WTC11 (cell line): ENCODE measurements at regions not wholly inside any gene's neighbourhood (a gene's known extent, or its start where the extent isn't known, plus 50 kb on each side); places are given as distances from the start of the nearest gene placed in this dataset.

ENCODE experiments used
- ATAC-seq: fragments of 200-7000 bp; cut with Tn5 transposase; 2 replicates; pipeline ENCODE4 v1.10.0; 2021; ENCODE audit warnings: mild to moderate bottlenecking, moderate library complexity
- CTCF ChIA-PET: fragments of 300-600 bp; sonication (Branson Sonifier 250); formaldehyde crosslinking; loops from one replicate; lab custom pipeline; 2021; ENCODE audit warnings: antibody characterized with exemption; lab: Charles Lee
- POLR2A ChIA-PET: fragments of 350-600 bp; sonication (Branson Sonifier 250); formaldehyde crosslinking; loops from one replicate; lab custom pipeline; 2021; ENCODE audit warnings: antibody characterized with exemption; lab: Charles Lee
- DNase-seq: peaks from one replicate; pipeline ENCODE4 v3.0.0; 2021; ENCODE audit warnings: low spot score
- H3K27ac Mint-ChIP-seq: 2 replicates; pipeline ENCODE4 v1.8.0; 2021; ENCODE audit warnings: mixed read lengths
- H3K27me3 Mint-ChIP-seq: 2 replicates; pipeline ENCODE4 v1.8.0; 2021; ENCODE audit warnings: low read depth, mild to moderate bottlenecking, moderate library complexity, mixed read lengths
- H3K36me3 Mint-ChIP-seq: 2 replicates; pipeline ENCODE4 v1.8.0; 2021; ENCODE audit warnings: mixed read lengths
- H3K4me1 Mint-ChIP-seq: 2 replicates; pipeline ENCODE4 v1.8.0; 2022; ENCODE audit warnings: mixed read lengths
- H3K4me3 Mint-ChIP-seq: 2 replicates; pipeline ENCODE4 v1.8.0; 2021; ENCODE audit warnings: mild to moderate bottlenecking, moderate library complexity, mixed read lengths
- H3K9me3 Mint-ChIP-seq: 2 replicates; pipeline ENCODE4 v1.8.0; 2021; ENCODE audit warnings: mixed read lengths
- CREM ChIP-seq: sonication (generic); formaldehyde crosslinking; IDR thresholded peaks from 2 replicates; pipeline ENCODE4 v1.8.1; 2022; ENCODE audit warnings: mild to moderate bottlenecking, missing genetic modification reagents, moderate library complexity
- ELF4 ChIP-seq: sonication (generic); formaldehyde crosslinking; IDR thresholded peaks from 2 replicates; pipeline ENCODE4 v1.8.1; 2022; ENCODE audit warnings: low read depth, mild to moderate bottlenecking, moderate library complexity, missing genetic modification reagents
- ETV6 ChIP-seq: sonication (generic); formaldehyde crosslinking; IDR thresholded peaks from 2 replicates; pipeline ENCODE4 v1.8.1; 2022; ENCODE audit warnings: mild to moderate bottlenecking, missing genetic modification reagents
- HMGA2 ChIP-seq: fragments of 250-450 bp; sonication (Bioruptor Pico); IDR thresholded peaks from 2 replicates; pipeline ENCODE4 v1.4.0; 2021; ENCODE audit warnings: mild to moderate bottlenecking, moderate library complexity
- HMGXB4 ChIP-seq: sonication (generic); formaldehyde crosslinking; IDR thresholded peaks from 2 replicates; pipeline ENCODE4 v1.8.1; 2023; ENCODE audit warnings: mild to moderate bottlenecking, moderate library complexity, missing genetic modification reagents
- IRF2 ChIP-seq: sonication (generic); formaldehyde crosslinking; IDR thresholded peaks from 2 replicates; pipeline ENCODE4 v1.8.0; 2022; ENCODE audit warnings: low read depth, missing genetic modification reagents, borderline replicate concordance
- MYBL2 ChIP-seq: sonication (generic); formaldehyde crosslinking; IDR thresholded peaks from 2 replicates; pipeline ENCODE4 v1.8.1; 2023; ENCODE audit warnings: mild to moderate bottlenecking, moderate library complexity, missing genetic modification reagents
- NFYB ChIP-seq: sonication (generic); formaldehyde crosslinking; conservative IDR thresholded peaks from 2 replicates; pipeline ENCODE4 v1.8.0; 2022; ENCODE audit warnings: low read depth, missing genetic modification reagents
- PREB ChIP-seq: sonication (generic); formaldehyde crosslinking; IDR thresholded peaks from 2 replicates; pipeline ENCODE4 v1.8.1; 2022; ENCODE audit warnings: mild to moderate bottlenecking, missing genetic modification reagents, moderate library complexity, borderline replicate concordance
- TEAD1 ChIP-seq: sonication (generic); formaldehyde crosslinking; IDR thresholded peaks from 2 replicates; pipeline ENCODE4 v1.8.0; 2022; ENCODE audit warnings: mild to moderate bottlenecking, missing genetic modification reagents
- USF1 ChIP-seq: sonication (generic); formaldehyde crosslinking; IDR thresholded peaks from 2 replicates; pipeline ENCODE4 v1.8.0; 2022; ENCODE audit warnings: mild to moderate bottlenecking, missing genetic modification reagents
- ZMAT4 ChIP-seq: fragments of 250-450 bp; sonication (Bioruptor Pico); IDR thresholded peaks from 2 replicates; pipeline ENCODE4 v1.9.0; 2021; ENCODE audit warnings: mild to moderate bottlenecking
- ZNF416 ChIP-seq: fragments of 250-450 bp; sonication (Bioruptor Pico); IDR thresholded peaks from 2 replicates; pipeline ENCODE4 v1.9.0; 2021; ENCODE audit warnings: mild to moderate bottlenecking, inconsistent platforms
- ZNF512 ChIP-seq: sonication (generic); formaldehyde crosslinking; IDR thresholded peaks from 2 replicates; pipeline ENCODE4 v1.8.1; 2022; ENCODE audit warnings: missing genetic modification reagents, borderline replicate concordance

- Mint-ChIP-seq H3K27me3 (peaks cover 60% of the 10 kb centered on the region), H3K9me3 (peaks cover 22% of the 10 kb centered on the region), H3K27ac (no peak overlapping the region), H3K4me3 (no peak overlapping the region), H3K4me1 (peaks cover 21% of the 10 kb centered on the region), H3K36me3 (peaks cover 8% of the 10 kb centered on the region)
- ChIA-PET POLR2A (no interaction called here), CTCF (no interaction called here)
- DNase-seq, result no peak
- ATAC-seq, result no peak
- TF ChIP-seq ELF4 (CRISPR knock-in tag) (no peak), HMGXB4 (no peak), NFYB (CRISPR knock-in tag) (no peak), PREB (CRISPR knock-in tag) (no peak)
These were observed 85.0 kb downstream of the HPGD start for GRCh38 chr4:174437324-174437723.

- Mint-ChIP-seq H3K4me3 (no peak overlapping the region), H3K27me3 (peaks cover 63% of the 10 kb centered on the region), H3K9me3 (peaks cover 18% of the 10 kb centered on the region), H3K36me3 (peaks cover 4% of the 10 kb centered on the region; the same call in 1 of the 2 replicates), H3K27ac (no peak overlapping the region), H3K4me1 (peaks cover 21% of the 10 kb centered on the region)
- DNase-seq (no peak), ATAC-seq (no peak)
- ChIA-PET CTCF (no interaction called here), POLR2A (no interaction called here)
- no peak for TF ChIP-seq CREM (CRISPR knock-in tag)
- no peak for TF ChIP-seq MYBL2
These were observed 85.9 kb downstream of the HPGD start for GRCh38 chr4:174436377-174436776.

GRCh38 chr4:174435974-174436373 lies 86.3 kb downstream of the HPGD start:
- POLR2A ChIA-PET, result no interaction called here
- TF ChIP-seq IRF2 (CRISPR knock-in tag), result no peak
- no peak for TF ChIP-seq HMGA2 (CRISPR knock-in tag)
- TF ChIP-seq USF1 (CRISPR knock-in tag), result no peak
- TF ChIP-seq ETV6 (CRISPR knock-in tag), result no peak
- no peak for TF ChIP-seq ZNF416
- TF ChIP-seq, all 79 proteins: peak for 0
- peaks cover 4% of the 10 kb centered on the region; the same call in 1 of the 2 replicates for H3K36me3 Mint-ChIP-seq

GRCh38 chr4:174434455-174434854 lies 87.8 kb downstream of the HPGD start:
- Mint-ChIP-seq H3K36me3 (0 out of 2 replicates have a peak, but pooled peaks cover 4% of the 10 kb centered on the region), H3K9me3 (peaks cover 11% of the 10 kb centered on the region), H3K27ac (no peak overlapping the region), H3K4me1 (peaks cover 21% of the 10 kb centered on the region), H3K27me3 (peaks cover 58% of the 10 kb centered on the region), H3K4me3 (no peak overlapping the region)
- ATAC-seq, result peak; percentile 91
- DNase-seq, result no peak
- POLR2A ChIA-PET, result no interaction called here
- CTCF ChIA-PET, result interaction anchor here (0.9 kb wide), 1 partner anchor 11 kb away, joined by 4 read pairs; no protein-coding TSS in a partner anchor
- TF ChIP-seq ZNF512, result no peak
- TF ChIP-seq ZMAT4, result no peak
- TF ChIP-seq TEAD1 (CRISPR knock-in tag), result 0 out of 2 replicates have a peak, but pooled peaks have one; percentile 23

More at GRCh38 chr4:174435974-174436373, 86.3 kb downstream of the HPGD start:
- peaks cover 14% of the 10 kb centered on the region for H3K9me3 Mint-ChIP-seq
- no peak overlapping the region for H3K27ac Mint-ChIP-seq
- H3K4me3 Mint-ChIP-seq, result no peak overlapping the region
- ATAC-seq (no peak), DNase-seq (no peak)
- peaks cover 60% of the 10 kb centered on the region for H3K27me3 Mint-ChIP-seq
- CTCF ChIA-PET, result no interaction called here
- H3K4me1 Mint-ChIP-seq, result peaks cover 21% of the 10 kb centered on the region
